Pons (tissue), 1 donor: ENCODE measurements at regions not wholly inside any gene's neighbourhood (a gene's known extent, or its start where the extent isn't known, plus 50 kb on each side); places are given as distances from the start of the nearest gene placed in this dataset.
"Not testable (repeated sequence)": the region's sequence is repeated elsewhere in the genome, so short reads cannot be mapped to it uniquely, and the experiment has no call there.

Experiments
- DNase-seq: peaks from one replicate; pipeline ENCODE4 v3.0.0-alpha.2; 2016; ENCODE audit warnings: low spot score

DNA sequence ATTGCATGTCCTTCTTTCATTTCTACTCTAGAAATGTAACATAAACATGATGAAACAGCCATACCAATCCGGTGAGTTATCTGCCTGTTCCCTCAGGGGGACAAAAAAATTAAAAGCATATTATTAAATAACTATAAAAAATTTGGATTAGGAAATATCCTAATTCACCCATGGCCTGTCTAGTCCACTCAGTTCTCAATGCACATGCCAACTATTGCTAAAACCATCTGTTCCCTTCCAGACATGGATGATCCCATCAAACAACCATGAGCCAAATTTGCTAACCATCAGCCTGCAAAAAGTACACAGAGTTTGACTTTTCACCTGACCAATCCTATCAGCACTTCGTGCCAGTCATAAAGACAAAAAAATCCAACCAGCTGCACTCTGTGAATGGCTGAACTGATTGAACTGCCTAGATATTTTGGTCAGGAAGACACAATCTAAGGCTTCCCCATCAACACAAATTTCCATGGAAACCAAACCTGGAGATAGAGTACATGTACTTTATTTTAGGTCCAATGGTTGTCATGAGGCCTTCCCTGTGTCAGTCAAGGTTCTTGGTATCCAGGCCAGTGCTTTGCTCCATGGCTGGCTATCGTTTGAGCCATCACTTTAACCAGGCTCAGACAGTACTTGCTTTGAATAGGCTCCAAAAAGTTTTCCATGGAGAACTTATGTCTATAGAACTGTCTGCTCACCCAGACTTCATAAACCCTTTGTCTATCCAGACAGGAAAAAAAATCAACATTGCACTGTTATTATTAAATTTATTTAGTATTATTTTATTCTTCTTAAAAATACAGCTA, 570.8 kb downstream of the LTN1 start:
- no peak for DNase-seq

GRCh38 chr21:28419811-28420210, 572.9 kb downstream of the LTN1 start:
- DNase-seq, result no peak

DNA sequence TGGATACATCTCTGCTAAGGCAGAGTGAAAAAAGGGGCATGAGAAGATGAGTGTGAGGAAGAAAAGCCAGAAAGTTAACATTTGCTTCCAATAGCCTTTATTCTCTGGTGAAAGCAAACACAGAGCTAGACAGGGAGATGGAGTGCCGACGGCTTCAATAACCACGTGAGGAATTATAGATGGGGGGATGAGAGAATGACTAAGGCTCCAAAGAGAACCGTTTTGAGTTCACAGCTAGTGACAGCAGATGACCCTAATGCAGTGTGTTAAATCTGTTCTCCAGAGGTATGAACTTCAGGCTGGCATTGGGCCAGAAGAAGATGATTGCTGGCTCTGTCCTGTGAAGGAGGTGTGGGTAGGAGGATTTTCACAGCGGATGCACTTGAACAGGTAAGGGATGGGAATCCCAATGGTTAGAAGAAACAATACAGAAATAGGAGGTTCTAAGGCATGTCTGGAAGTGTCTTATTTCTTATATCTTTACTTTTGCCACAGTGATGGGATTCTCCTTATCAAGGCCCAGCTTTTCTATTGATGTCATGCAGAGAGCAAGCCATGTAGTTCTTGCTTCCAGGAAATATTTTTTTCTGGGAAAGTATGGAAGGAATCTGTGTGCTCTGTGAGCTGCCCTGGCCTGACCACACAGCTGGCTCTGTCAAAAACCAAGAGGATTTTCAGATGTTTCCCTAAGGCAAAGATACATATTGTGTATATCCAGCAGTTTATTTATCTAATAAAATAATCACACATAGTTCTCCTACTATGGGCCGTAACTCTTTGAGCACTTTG, 573.8 kb downstream of the LTN1 start:
- DNase-seq, result no peak

DNA sequence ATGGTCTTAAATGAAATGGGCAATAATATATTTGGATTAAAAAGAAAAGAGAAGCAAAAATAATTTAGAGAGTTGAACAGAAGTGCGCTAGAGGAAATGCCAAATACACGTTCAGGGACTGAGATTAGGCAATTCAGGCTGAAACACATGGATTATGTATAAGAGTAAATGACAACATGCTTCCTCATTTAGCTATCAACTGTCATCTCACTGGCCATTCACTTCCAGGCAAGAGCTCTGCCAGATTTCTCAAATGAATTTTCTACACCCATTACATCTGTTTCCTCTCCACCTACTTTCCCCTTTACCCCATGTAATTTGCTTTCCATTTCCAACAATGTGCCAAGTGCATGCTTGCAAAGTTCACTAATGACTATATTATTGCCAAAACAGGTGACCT, 582.4 kb downstream of the LTN1 start:
- DNase-seq, result no peak

GRCh38 chr21:28402616-28402989, 590.1 kb downstream of the LTN1 start:
- no peak for DNase-seq

- DNase-seq, result no peak
These were observed 595.6 kb downstream of the LTN1 start for GRCh38 chr21:28397040-28397439.

GRCh38 chr21:28396421-28396820, 596.3 kb downstream of the LTN1 start:
- DNase-seq, result no peak

- no peak for DNase-seq
These were observed 599.4 kb downstream of the LTN1 start for GRCh38 chr21:28393279-28393678.

GRCh38 chr21:28391938-28392849, 600.5 kb downstream of the LTN1 start:
- DNase-seq, result no peak

DNA sequence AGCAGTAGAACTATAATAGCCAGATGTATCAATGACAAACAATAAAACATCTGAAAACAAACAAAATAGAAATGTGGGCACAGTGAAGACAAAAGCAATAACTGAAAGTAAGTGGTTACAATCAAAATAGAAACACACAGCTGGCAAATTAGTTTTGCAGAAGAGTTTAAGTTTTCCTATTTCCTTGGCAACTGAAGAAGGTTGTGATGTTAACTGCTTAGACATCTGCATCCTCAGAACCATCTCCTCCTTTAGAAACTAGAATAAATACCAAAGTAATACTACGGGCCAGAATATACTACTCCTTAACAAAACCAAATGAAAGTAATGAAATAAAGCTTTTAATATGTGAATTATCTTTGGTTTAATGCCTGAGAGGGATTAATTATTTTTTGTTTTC, 605.5 kb downstream of the LTN1 start:
- DNase-seq, result no peak

DNA sequence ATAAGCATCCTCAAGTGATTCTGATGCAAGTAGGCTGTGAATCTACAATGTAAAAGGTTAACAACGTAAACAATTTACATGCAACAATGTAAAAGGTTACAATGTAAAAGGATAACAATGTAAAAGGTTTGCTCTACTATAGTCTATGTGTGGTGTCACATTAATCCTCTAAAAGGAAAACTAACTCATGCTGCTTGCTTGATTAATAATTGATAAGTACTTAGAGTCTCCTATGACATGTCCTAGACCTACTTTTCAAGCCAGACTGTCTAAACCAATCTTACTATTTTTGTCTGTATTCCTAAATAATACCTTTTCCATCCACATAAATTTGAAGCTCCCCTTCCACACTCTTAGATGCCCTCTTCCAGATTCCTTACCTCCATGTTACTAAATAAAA, 606.8 kb downstream of the LTN1 start:
- DNase-seq, result no peak

DNA sequence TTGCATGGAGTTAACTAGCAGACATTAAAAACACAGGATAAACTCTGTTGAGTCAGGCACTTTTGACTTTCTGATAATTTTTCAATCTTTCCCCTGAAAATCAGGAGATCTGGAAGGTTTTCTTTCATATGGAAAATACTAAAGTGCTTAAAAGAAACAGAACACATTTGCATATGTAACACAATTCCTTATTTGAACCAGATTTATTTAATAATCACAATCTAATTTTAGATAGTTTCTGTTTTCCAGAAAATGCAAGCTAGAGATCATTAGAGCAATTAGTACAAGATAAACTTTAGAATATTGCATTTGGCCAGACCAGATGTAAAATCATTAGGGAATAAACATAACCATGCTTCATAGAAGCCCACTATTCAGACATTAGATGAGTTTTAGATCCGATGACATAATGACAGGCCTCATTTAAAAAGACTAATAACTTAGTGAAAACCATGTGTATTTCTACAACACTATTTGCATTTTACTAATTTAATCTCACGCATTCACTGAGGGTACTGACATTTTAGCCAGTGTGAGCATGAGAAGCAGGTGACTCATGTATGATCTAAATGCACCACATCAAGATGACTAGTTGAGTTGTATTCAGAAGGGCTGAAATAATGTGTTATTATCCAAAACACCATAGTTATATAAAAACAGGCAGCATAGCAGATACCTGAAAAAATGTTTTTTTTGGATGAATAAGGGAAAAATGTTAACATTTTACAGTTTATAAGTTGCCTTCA, 611.5 kb downstream of the LTN1 start:
- not testable (repeated sequence) for DNase-seq

DNA sequence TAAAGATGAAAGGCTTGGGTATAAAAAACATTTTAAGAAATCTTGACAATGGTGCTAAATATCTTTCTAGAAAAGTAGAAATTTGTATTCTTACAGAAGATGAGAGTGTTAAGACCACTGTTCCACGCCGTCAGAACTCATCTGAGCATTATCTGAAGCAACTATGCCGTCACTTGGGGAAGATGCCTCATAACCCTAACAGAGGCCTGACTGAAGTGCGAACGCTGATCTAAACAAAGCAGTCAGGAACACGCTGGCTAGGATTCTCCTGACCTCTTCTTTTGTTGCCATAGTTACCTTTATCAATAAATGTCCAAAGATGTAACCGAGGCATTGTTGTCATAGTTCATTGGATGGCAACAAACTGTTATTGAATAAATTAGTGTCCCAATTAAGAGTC, 612.4 kb downstream of the LTN1 start:
- DNase-seq, result no peak

- DNase-seq, result no peak
These were observed 614.7 kb downstream of the LTN1 start for GRCh38 chr21:28378026-28378425.

- no peak for DNase-seq
These were observed 616.8 kb downstream of the LTN1 start for GRCh38 chr21:28375708-28376385.

- no peak for DNase-seq
These were observed 617.8 kb downstream of the LTN1 start for GRCh38 chr21:28374881-28375280.

GRCh38 chr21:28371713-28372112, 621.0 kb downstream of the LTN1 start:
- DNase-seq, result no peak

DNA sequence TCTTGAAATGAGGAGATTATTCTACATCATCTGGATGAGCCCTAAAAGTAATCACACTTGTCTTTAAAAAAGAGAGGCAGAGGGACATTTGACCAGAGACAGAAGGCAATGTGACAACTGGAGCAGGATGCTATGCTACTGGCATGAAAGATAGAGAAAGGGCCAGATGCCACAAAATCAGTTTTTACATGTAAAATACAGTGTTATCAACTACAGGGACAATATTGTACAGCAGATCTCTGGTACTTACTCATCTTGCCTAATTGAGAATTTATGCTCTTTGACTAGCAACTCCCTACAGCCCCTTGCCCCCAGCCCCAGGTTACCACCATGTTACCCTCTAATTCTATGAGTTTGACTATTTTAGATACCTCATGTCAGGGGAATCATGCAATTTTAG, 633.4 kb downstream of the LTN1 start:
- no peak for DNase-seq

- DNase-seq, result no peak
These were observed 634.0 kb downstream of the LTN1 start for GRCh38 chr21:28358702-28359101.

DNA sequence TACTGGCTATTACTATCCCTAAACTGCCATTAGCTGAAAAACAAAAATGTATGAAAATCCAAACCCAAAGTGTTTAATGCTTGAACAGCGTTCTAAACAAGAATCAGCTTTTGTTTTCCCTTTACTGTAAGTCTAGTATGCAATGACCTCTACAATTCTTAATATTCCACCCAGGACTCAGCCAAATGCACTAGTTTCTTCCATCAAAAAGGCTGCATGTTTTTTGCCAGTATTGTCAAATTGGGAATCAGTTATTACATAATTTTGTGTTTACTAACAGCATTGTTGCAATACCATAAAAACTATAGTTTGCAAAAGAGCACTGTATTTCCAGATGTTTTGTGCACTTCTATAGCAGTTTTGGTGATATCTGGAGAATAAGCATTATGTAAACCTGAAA, 634.5 kb downstream of the LTN1 start:
- no peak for DNase-seq

GRCh38 chr21:28357743-28358142, 634.9 kb downstream of the LTN1 start:
- DNase-seq, result no peak
